B cell (primary cell): ENCODE measurements at regions not wholly inside any gene's neighbourhood (a gene's known extent, or its start where the extent isn't known, plus 50 kb on each side); places are given as distances from the start of the nearest gene placed in this dataset.

Source experiments
- ATAC-seq: fragments of 200-7000 bp; cut with Tn5 transposase; one replicate; pipeline ENCODE4 v1.10.0; 2021; ENCODE audit warnings: low read depth, mild to moderate bottlenecking, moderate number of reproducible peaks, moderate library complexity
- CTCF ChIA-PET: fragments of 350-600 bp; sonication (Branson Sonifier 250); formaldehyde crosslinking; loops from one replicate; lab custom pipeline; 2021; ENCODE audit warnings: antibody characterized with exemption, inconsistent platforms; lab: Charles Lee
- POLR2A ChIA-PET: fragments of 350-600 bp; sonication (Branson Sonifier 250); formaldehyde crosslinking; loops from one replicate; lab custom pipeline; 2021; ENCODE audit warnings: antibody characterized with exemption; lab: Charles Lee
- DNase-seq: peaks from one replicate; pipeline ENCODE4 v3.0.0; 2013
- H2AFZ ChIP-seq: 2 replicates; pipeline ENCODE4 v1.6.1; 2012; ENCODE audit warnings: mild to moderate bottlenecking, low read depth, low read length; ENCODE audit not compliant: insufficient read depth, poor library complexity, severe bottlenecking
- H3K27ac ChIP-seq, 2 donors: 1 replicate in 1 of 2; 2 replicates in 1 of 2; pipeline ENCODE4 v1.5.1; 2012 to 2013; ENCODE audit warnings: low read length in 2 of 2, mild to moderate bottlenecking in 2 of 2, moderate library complexity in 1 of 2
- H3K27me3 ChIP-seq, 4 experiments: fragments of 200-600 bp in 1 of 4; sonication (generic) in 1 of 4; replicated peaks in 1 of 4; 1 replicate in 2 of 4; 2 replicates in 2 of 4; pipeline versions ENCODE4 v1.6.1 to v1.7.0; 2013 to 2016; ENCODE audit warnings: low read length in 3 of 4, mild to moderate bottlenecking in 2 of 4, mixed read lengths in 1 of 4, moderate library complexity in 1 of 4; ENCODE audit not compliant: insufficient read depth in 4 of 4, control insufficient read depth in 3 of 4; ENCODE audit errors: control extremely low read depth in 1 of 4
- H3K36me3 ChIP-seq, 2 experiments: replicated peaks in 1 of 2; 1 replicate in 1 of 2; 2 replicates in 1 of 2; pipeline versions ENCODE4 v1.6.1 to v1.7.1; 2013; ENCODE audit warnings: low read length in 1 of 2; ENCODE audit not compliant: insufficient read depth in 2 of 2, control insufficient read depth in 1 of 2; ENCODE audit errors: control extremely low read depth in 1 of 2, extremely low read depth in 1 of 2
- H3K4me1 ChIP-seq, 2 donors: fragments of 200-600 bp in 1 of 2; sonication (generic) in 1 of 2; 1 replicate in 1 of 2; 2 replicates in 1 of 2; pipeline versions ENCODE4 v1.5.1 to v1.6.1; 2013 to 2017; ENCODE audit warnings: low read length in 2 of 2; ENCODE audit not compliant: control insufficient read depth in 2 of 2, insufficient read depth in 2 of 2
- H3K4me2 ChIP-seq: replicated peaks from 2 replicates; pipeline ENCODE3; 2012; ENCODE audit warnings: mild to moderate bottlenecking, low read depth, low read length; ENCODE audit not compliant: poor library complexity, severe bottlenecking
- H3K4me3 ChIP-seq, 5 experiments: fragments of 200-600 bp in 1 of 5; sonication (generic) in 1 of 5; 1 replicate in 3 of 5; 2 replicates in 2 of 5; pipeline versions ENCODE4 v1.5.1 to v1.7.0; 2011 to 2016; ENCODE audit warnings: low read length in 4 of 5, mild to moderate bottlenecking in 4 of 5, low read depth in 2 of 5, control low read depth in 1 of 5, moderate library complexity in 1 of 5; ENCODE audit not compliant: insufficient read depth in 1 of 5; ENCODE audit errors: control extremely low read depth in 1 of 5, extremely low read depth in 1 of 5
- H3K79me2 ChIP-seq: fragments of 200-600 bp; sonication (generic); one replicate; pipeline ENCODE4 v1.6.0; 2016; ENCODE audit warnings: low read length; ENCODE audit not compliant: control insufficient read depth, insufficient read depth
- H3K9ac ChIP-seq: fragments of 200-600 bp; sonication (generic); 2 replicates; pipeline ENCODE4 v1.6.1; 2017; ENCODE audit warnings: mild to moderate bottlenecking, low read length, moderate library complexity
- H3K9me3 ChIP-seq, 3 donors: one replicate each; pipeline versions ENCODE4 v1.6.1 to v1.7.1; 2013; ENCODE audit warnings: low read length in 2 of 3; ENCODE audit not compliant: control insufficient read depth in 2 of 3, insufficient read depth in 1 of 3; ENCODE audit errors: control extremely low read depth in 1 of 3
- H4K20me1 ChIP-seq: 2 replicates; pipeline ENCODE4 v1.6.0; 2012; ENCODE audit warnings: mild to moderate bottlenecking, low read length; ENCODE audit not compliant: insufficient read depth, control insufficient read depth, poor library complexity, severe bottlenecking
- H3K27ac Mint-ChIP-seq: one replicate; pipeline ENCODE4 v1.8.0; 2021; ENCODE audit warnings: mixed read lengths
- H3K27me3 Mint-ChIP-seq: one replicate; pipeline ENCODE4 v1.8.0; 2021; ENCODE audit warnings: mixed read lengths
- H3K4me1 Mint-ChIP-seq: one replicate; pipeline ENCODE4 v1.8.0; 2021; ENCODE audit warnings: mixed read lengths
- H3K4me3 Mint-ChIP-seq: one replicate; pipeline ENCODE4 v1.8.0; 2021; ENCODE audit warnings: mixed read lengths
- H3K9me3 Mint-ChIP-seq: one replicate; pipeline ENCODE4 v1.8.0; 2022; ENCODE audit warnings: mixed read lengths; ENCODE audit not compliant: insufficient read depth
- CTCF ChIP-seq: fragments of 200-600 bp; IDR thresholded peaks from one replicate; pipeline ENCODE4 v1.8.0; 2022; ENCODE audit warnings: antibody characterized with exemption, mild to moderate bottlenecking
- EZH2 ChIP-seq: IDR thresholded peaks from 2 replicates; pipeline ENCODE4 v1.6.1; 2012; ENCODE audit warnings: borderline replicate concordance, low read depth, mild to moderate bottlenecking, moderate library complexity, low read length; ENCODE audit not compliant: insufficient read depth, poor library complexity, severe bottlenecking
- WGBS: methylation state at CpG from one replicate; pipeline ENCODE4 v1.1.5; 2013; ENCODE audit warnings: missing lambda C conversion rate; ENCODE audit not compliant: insufficient coverage; 5-methylcytosine and 5-hydroxymethylcytosine counted together
- intact Hi-C: fragments of 100-400 bp; cut with micrococcal nuclease; formaldehyde crosslinking; loops from one replicate; pipeline ENCODE4 v1.10.0; 2022

GRCh38 chr7:69465262-69465661, 133.0 kb upstream of the AUTS2 start:
- no peak for DNase-seq
- Histone ChIP-seq H3K9ac (no peak overlapping the region), H3K9me3 (peaks cover 0 to 19% (median 10%) of the 10 kb centered on the region in 3 donors), H4K20me1 (no peaks in the 10 kb centered on the region), H3K4me3 (no peak overlapping the region), H3K36me3 (no peaks in the 10 kb centered on the region), H3K79me2 (no peaks in the 10 kb centered on the region), H3K27me3 (no peaks in the 10 kb centered on the region), H3K4me1 (no peaks in the 10 kb centered on the region), H3K27ac (no peak overlapping the region), H2AFZ (no peak overlapping the region), H3K4me2 (no peak overlapping the region)
- POLR2A ChIA-PET: no interaction called here
- no peak for ATAC-seq
- no peak for TF ChIP-seq CTCF
- no peak for TF ChIP-seq EZH2
- CTCF ChIA-PET: no interaction called here
- Mint-ChIP-seq H3K27me3 (no peaks in the 10 kb centered on the region), H3K9me3 (peaks cover 5% of the 10 kb centered on the region), H3K4me1 (no peaks in the 10 kb centered on the region), H3K4me3 (no peak overlapping the region), H3K27ac (no peak overlapping the region)
- no CpG with 5 or more reads among the region's 1 CpG for WGBS
- intact Hi-C loops: no loop called here

- Histone ChIP-seq H3K4me1 (no peaks in the 10 kb centered on the region), H3K79me2 (no peaks in the 10 kb centered on the region), H3K27ac (no peak overlapping the region), H4K20me1 (no peaks in the 10 kb centered on the region), H3K9ac (no peak overlapping the region), H3K4me2 (no peak overlapping the region), H3K9me3 (peaks cover 0 to 26% (median 10%) of the 10 kb centered on the region in 3 donors), H3K36me3 (no peaks in the 10 kb centered on the region), H3K27me3 (no peaks in the 10 kb centered on the region), H2AFZ (no peak overlapping the region), H3K4me3 (no peak overlapping the region)
- no peak for DNase-seq
- TF ChIP-seq EZH2 (no peak), CTCF (no peak)
- no peaks in the 10 kb centered on the region for H3K27me3 Mint-ChIP-seq
- no peaks in the 10 kb centered on the region for H3K4me1 Mint-ChIP-seq
- intact Hi-C loops: no loop called here
- ATAC-seq: no peak
- H3K4me3 Mint-ChIP-seq: no peak overlapping the region
- ChIA-PET CTCF (no interaction called here), POLR2A (no interaction called here)
- no peak overlapping the region for H3K27ac Mint-ChIP-seq
- H3K9me3 Mint-ChIP-seq: peaks cover 5% of the 10 kb centered on the region
- WGBS: 89% methylated on average over 1 of the region's 1 CpG
These were observed 130.4 kb upstream of the AUTS2 start for GRCh38 chr7:69467826-69468225.
